ENCODE measurements at regions not wholly inside any gene's neighbourhood (a gene's known extent, or its start where the extent isn't known, plus 50 kb on each side); places are given as distances from the start of the nearest gene placed in this dataset.

- Mint-ChIP-seq H3K27ac (ENCODE audit: unreplicated experiment) (no peak overlapping the region), H3K4me1 (ENCODE audit: low read depth, unreplicated experiment) (no peaks in the 10 kb centered on the region), H3K27me3 (ENCODE audit: insufficient read depth, unreplicated experiment) (peaks cover 5% of the 10 kb centered on the region), H3K36me3 (ENCODE audit: insufficient read depth, unreplicated experiment) (no peaks in the 10 kb centered on the region), H3K9me3 (ENCODE audit: unreplicated experiment) (no peaks in the 10 kb centered on the region), H3K4me3 (ENCODE audit: unreplicated experiment) (no peak overlapping the region)
- H3K36me3 ChIP-seq (ENCODE audit: control insufficient read depth, insufficient read depth, low read length), result no peaks in the 10 kb centered on the region
- TF ChIP-seq CTCF (IDR thresholded peaks at IDR 0.05; ENCODE audit: insufficient read depth in 1 of 2, low read depth in 1 of 2, low read length in 1 of 2, severe bottlenecking in 1 of 2, unreplicated experiment in 1 of 2), result no peak
- H3K4me1 ChIP-seq, result no peaks in the 10 kb centered on the region
- no peaks in the 10 kb centered on the region for H3K9me3 ChIP-seq
- H3K27me3 ChIP-seq (replicated peaks; ENCODE audit: control insufficient read depth, insufficient read depth, low read length), result no peaks in the 10 kb centered on the region
- no peak overlapping the region for H3K4me3 ChIP-seq (ENCODE audit: low read depth, low read length)
- ChIA-PET CTCF (no interaction called here), POLR2A (no interaction called here)
- BruUV-seq (replicated peaks), result no TSS peak
- intact Hi-C loops (cut with micrococcal nuclease; ENCODE audit: unreplicated experiment), result no loop called here
- DNase-seq, result no peak
These were observed 494.8 kb upstream of the SLITRK1 start for GRCh38 chr13:84377106-84377505.

- Mint-ChIP-seq H3K9me3 (ENCODE audit: unreplicated experiment) (no peaks in the 10 kb centered on the region), H3K36me3 (ENCODE audit: insufficient read depth, unreplicated experiment) (no peaks in the 10 kb centered on the region), H3K27me3 (ENCODE audit: insufficient read depth, unreplicated experiment) (no peaks in the 10 kb centered on the region), H3K4me1 (ENCODE audit: low read depth, unreplicated experiment) (no peaks in the 10 kb centered on the region), H3K27ac (ENCODE audit: unreplicated experiment) (no peak overlapping the region), H3K4me3 (ENCODE audit: unreplicated experiment) (no peak overlapping the region)
- Histone ChIP-seq H3K4me1 (no peaks in the 10 kb centered on the region), H3K9me3 (no peaks in the 10 kb centered on the region), H3K27me3 (replicated peaks; ENCODE audit: control insufficient read depth, insufficient read depth, low read length) (no peaks in the 10 kb centered on the region), H3K4me3 (ENCODE audit: low read depth, low read length) (no peak overlapping the region), H3K36me3 (ENCODE audit: control insufficient read depth, insufficient read depth, low read length) (no peaks in the 10 kb centered on the region)
- intact Hi-C loops (cut with micrococcal nuclease; ENCODE audit: unreplicated experiment), result no loop called here
- DNase-seq, result no peak
- TF ChIP-seq CTCF (IDR thresholded peaks at IDR 0.05; ENCODE audit: insufficient read depth in 1 of 2, low read depth in 1 of 2, low read length in 1 of 2, severe bottlenecking in 1 of 2, unreplicated experiment in 1 of 2), result no peak
- ChIA-PET POLR2A (no interaction called here), CTCF (no interaction called here)
- no TSS peak for BruUV-seq (replicated peaks)
These were observed 484.2 kb upstream of the SLITRK1 start for GRCh38 chr13:84366506-84366905.

- no peak overlapping the region for H3K27ac Mint-ChIP-seq (ENCODE audit: unreplicated experiment)
- no peaks in the 10 kb centered on the region for H3K4me1 ChIP-seq
- POLR2A ChIA-PET, result no interaction called here
- H3K9me3 ChIP-seq, result no peaks in the 10 kb centered on the region
- no peak overlapping the region for H3K4me3 Mint-ChIP-seq (ENCODE audit: unreplicated experiment)
- no peaks in the 10 kb centered on the region for H3K36me3 Mint-ChIP-seq (ENCODE audit: insufficient read depth, unreplicated experiment)
- no peaks in the 10 kb centered on the region for H3K36me3 ChIP-seq (ENCODE audit: control insufficient read depth, insufficient read depth, low read length)
- H3K27me3 Mint-ChIP-seq (ENCODE audit: insufficient read depth, unreplicated experiment), result no peaks in the 10 kb centered on the region
- no TSS peak for BruUV-seq (replicated peaks)
- CTCF ChIA-PET, result no interaction called here
- intact Hi-C loops (cut with micrococcal nuclease; ENCODE audit: unreplicated experiment), result no loop called here
- no peaks in the 10 kb centered on the region for H3K27me3 ChIP-seq (replicated peaks; ENCODE audit: control insufficient read depth, insufficient read depth, low read length)
- H3K4me1 Mint-ChIP-seq (ENCODE audit: low read depth, unreplicated experiment), result no peaks in the 10 kb centered on the region
- H3K4me3 ChIP-seq (ENCODE audit: low read depth, low read length), result no peak overlapping the region
- H3K9me3 Mint-ChIP-seq (ENCODE audit: unreplicated experiment), result no peaks in the 10 kb centered on the region
- DNase-seq, result no peak
- no peak for TF ChIP-seq CTCF (IDR thresholded peaks at IDR 0.05; ENCODE audit: insufficient read depth in 1 of 2, low read depth in 1 of 2, low read length in 1 of 2, severe bottlenecking in 1 of 2, unreplicated experiment in 1 of 2)
These were observed 480.5 kb upstream of the SLITRK1 start for GRCh38 chr13:84362777-84363176.

All from Caco-2 (cell line).